Endothelial cell of umbilical vein (primary cell): ENCODE measurements at regions not wholly inside any gene's neighbourhood (a gene's known extent, or its start where the extent isn't known, plus 50 kb on each side); places are given as distances from the start of the nearest gene placed in this dataset.

Source experiments
- POLR2AphosphoS5 ChIP-seq: IDR thresholded peaks from 2 replicates; pipeline ENCODE4 v1.6.1; 2012; ENCODE audit warnings: low read depth, mild to moderate bottlenecking, control low read depth, low read length, moderate library complexity; ENCODE audit not compliant: insufficient read depth
- TF ChIP-seq, protein P1 (sequence below), 2 donors: IDR thresholded peaks; 1 replicate in 1 of 2; 2 replicates in 1 of 2; pipeline ENCODE4 v1.5.1; 2011; ENCODE audit warnings: low read length in 2 of 2, mild to moderate bottlenecking in 2 of 2, moderate library complexity in 2 of 2, control low read depth in 1 of 2, inconsistent platforms in 1 of 2, low read depth in 1 of 2; ENCODE audit not compliant: insufficient read depth in 1 of 2; ENCODE audit errors: extremely low read depth in 1 of 2

- TF ChIP-seq, protein P1, sequence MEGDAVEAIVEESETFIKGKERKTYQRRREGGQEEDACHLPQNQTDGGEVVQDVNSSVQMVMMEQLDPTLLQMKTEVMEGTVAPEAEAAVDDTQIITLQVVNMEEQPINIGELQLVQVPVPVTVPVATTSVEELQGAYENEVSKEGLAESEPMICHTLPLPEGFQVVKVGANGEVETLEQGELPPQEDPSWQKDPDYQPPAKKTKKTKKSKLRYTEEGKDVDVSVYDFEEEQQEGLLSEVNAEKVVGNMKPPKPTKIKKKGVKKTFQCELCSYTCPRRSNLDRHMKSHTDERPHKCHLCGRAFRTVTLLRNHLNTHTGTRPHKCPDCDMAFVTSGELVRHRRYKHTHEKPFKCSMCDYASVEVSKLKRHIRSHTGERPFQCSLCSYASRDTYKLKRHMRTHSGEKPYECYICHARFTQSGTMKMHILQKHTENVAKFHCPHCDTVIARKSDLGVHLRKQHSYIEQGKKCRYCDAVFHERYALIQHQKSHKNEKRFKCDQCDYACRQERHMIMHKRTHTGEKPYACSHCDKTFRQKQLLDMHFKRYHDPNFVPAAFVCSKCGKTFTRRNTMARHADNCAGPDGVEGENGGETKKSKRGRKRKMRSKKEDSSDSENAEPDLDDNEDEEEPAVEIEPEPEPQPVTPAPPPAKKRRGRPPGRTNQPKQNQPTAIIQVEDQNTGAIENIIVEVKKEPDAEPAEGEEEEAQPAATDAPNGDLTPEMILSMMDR (IDR thresholded peaks at IDR 0.05; ENCODE audit: extremely low read depth in 1 of 2, insufficient read depth in 1 of 2, low read depth in 1 of 2, low read length in 2 of 2) = no peak
- TF ChIP-seq POLR2AphosphoS5 = no peak
Measured at GRCh38 chr2:222033541-222033940, 265.3 kb downstream of the PAX3 start.
